Endothelial cell (in vitro differentiated cells): ENCODE measurements at regions not wholly inside any gene's neighbourhood (a gene's known extent, or its start where the extent isn't known, plus 50 kb on each side); places are given as distances from the start of the nearest gene placed in this dataset.
"Not testable (repeated sequence)": the region's sequence is repeated elsewhere in the genome, so short reads cannot be mapped to it uniquely, and the experiment has no call there.

ENCODE experiments used
- DNase-seq: peaks from one replicate; pipeline ENCODE4 v3.0.0; 2021; ENCODE audit warnings: low spot score
- H3K27ac Mint-ChIP-seq: one replicate; pipeline ENCODE4 v1.8.0; 2021; ENCODE audit warnings: mixed read lengths, inconsistent platforms; ENCODE audit not compliant: unreplicated experiment
- H3K27me3 Mint-ChIP-seq: one replicate; pipeline ENCODE4 v1.8.0; 2021; ENCODE audit warnings: mild to moderate bottlenecking, moderate library complexity, mixed read lengths, inconsistent platforms; ENCODE audit not compliant: unreplicated experiment
- H3K36me3 Mint-ChIP-seq: one replicate; pipeline ENCODE4 v1.8.0; 2021; ENCODE audit warnings: mild to moderate bottlenecking, low read depth, mixed read lengths, inconsistent platforms; ENCODE audit not compliant: unreplicated experiment
- H3K4me1 Mint-ChIP-seq: one replicate; pipeline ENCODE4 v1.8.0; 2021; ENCODE audit warnings: mild to moderate bottlenecking, mixed read lengths, inconsistent platforms; ENCODE audit not compliant: unreplicated experiment
- H3K4me3 Mint-ChIP-seq: one replicate; pipeline ENCODE4 v1.8.0; 2021; ENCODE audit warnings: mild to moderate bottlenecking, mixed read lengths, inconsistent platforms; ENCODE audit not compliant: unreplicated experiment
- H3K9me3 Mint-ChIP-seq: one replicate; pipeline ENCODE4 v1.8.0; 2021; ENCODE audit warnings: mixed read lengths, inconsistent platforms; ENCODE audit not compliant: unreplicated experiment
- CTCF ChIP-seq: fragments of 200-600 bp; sonication (generic); IDR thresholded peaks from one replicate; pipeline ENCODE4 v1.5.0; 2021; ENCODE audit warnings: antibody characterized with exemption; ENCODE audit not compliant: unreplicated experiment

- TF ChIP-seq CTCF: no peak
- H3K4me3 Mint-ChIP-seq: no peak overlapping the region
- H3K27me3 Mint-ChIP-seq: peaks cover 4% of the 10 kb centered on the region
- DNase-seq: no peak
- H3K36me3 Mint-ChIP-seq: no peaks in the 10 kb centered on the region
- no peak overlapping the region for H3K27ac Mint-ChIP-seq
- no peaks in the 10 kb centered on the region for H3K9me3 Mint-ChIP-seq
- peaks cover 4% of the 10 kb centered on the region for H3K4me1 Mint-ChIP-seq
Measured at GRCh38 chr9:124125651-124125977, 114.0 kb downstream of the LHX2 start.

- Mint-ChIP-seq H3K36me3 (no peaks in the 10 kb centered on the region), H3K27ac (no peak overlapping the region)
- peak; percentile 81 for DNase-seq
Measured at GRCh38 chr9:124126648-124127646, 115.4 kb downstream of the LHX2 start.

GRCh38 chr9:124128568-124129166 lies 117.1 kb downstream of the LHX2 start:
- peaks cover 4% of the 10 kb centered on the region for H3K4me1 Mint-ChIP-seq
- H3K4me3 Mint-ChIP-seq: no peak overlapping the region
- peaks cover 6% of the 10 kb centered on the region for H3K27me3 Mint-ChIP-seq
- H3K36me3 Mint-ChIP-seq: no peaks in the 10 kb centered on the region
- TF ChIP-seq CTCF: no peak
- no peak for DNase-seq
- H3K27ac Mint-ChIP-seq: no peak overlapping the region
- no peaks in the 10 kb centered on the region for H3K9me3 Mint-ChIP-seq

More at GRCh38 chr9:124126648-124127646, 115.4 kb downstream of the LHX2 start:
- Mint-ChIP-seq H3K4me3 (no peak overlapping the region), H3K9me3 (no peaks in the 10 kb centered on the region), H3K4me1 (peaks cover 4% of the 10 kb centered on the region), H3K27me3 (peaks cover 6% of the 10 kb centered on the region)
- peak; percentile 100 for TF ChIP-seq CTCF

GRCh38 chr9:124130277-124131075 lies 118.9 kb downstream of the LHX2 start:
- Mint-ChIP-seq H3K4me3 (no peak overlapping the region), H3K36me3 (no peaks in the 10 kb centered on the region), H3K9me3 (no peaks in the 10 kb centered on the region), H3K27ac (no peak overlapping the region), H3K4me1 (no peaks in the 10 kb centered on the region), H3K27me3 (peaks cover 4% of the 10 kb centered on the region)
- no peak for TF ChIP-seq CTCF
- DNase-seq: no peak

- not testable (repeated sequence) for H3K27me3 Mint-ChIP-seq, H3K27ac Mint-ChIP-seq, H3K36me3 Mint-ChIP-seq, H3K4me1 Mint-ChIP-seq, H3K4me3 Mint-ChIP-seq, DNase-seq, H3K9me3 Mint-ChIP-seq
Measured at GRCh38 chr9:124131518-124131917, 120.0 kb downstream of the LHX2 start.
